Left ventricle myocardium inferior (tissue), 1 donor: ENCODE measurements at regions not wholly inside any gene's neighbourhood (a gene's known extent, or its start where the extent isn't known, plus 50 kb on each side); places are given as distances from the start of the nearest gene placed in this dataset.
A peak's percentile ranks its signal among the peaks of the same experiment; 100 is the strongest.
"Not testable (repeated sequence)": the region's sequence is repeated elsewhere in the genome, so short reads cannot be mapped to it uniquely, and the experiment has no call there.

ENCODE experiments used
- DNase-seq: peaks from one replicate; pipeline ENCODE4 v3.0.0-alpha.2; 2020
- H3K27ac ChIP-seq: fragments of 200-600 bp; replicated peaks from 2 replicates; pipeline ENCODE4 v1.8.0; 2021
- H3K27me3 ChIP-seq: fragments of 200-600 bp; 2 replicates; pipeline ENCODE4 v1.8.0; 2021; ENCODE audit warnings: low read depth
- H3K36me3 ChIP-seq: fragments of 200-600 bp; 2 replicates; pipeline ENCODE4 v1.8.0; 2021
- H3K4me1 ChIP-seq: fragments of 200-600 bp; 2 replicates; pipeline ENCODE4 v1.8.0; 2021
- H3K4me3 ChIP-seq: fragments of 200-600 bp; 2 replicates; pipeline ENCODE4 v1.8.0; 2021; ENCODE audit warnings: mild to moderate bottlenecking, moderate library complexity
- H3K9me3 ChIP-seq: fragments of 200-600 bp; replicated peaks from 2 replicates; pipeline ENCODE4 v1.8.0; 2021
- CTCF ChIP-seq: fragments of 200-600 bp; IDR thresholded peaks from 2 replicates; pipeline ENCODE4 v1.8.0; 2021; ENCODE audit warnings: antibody characterized with exemption, mild to moderate bottlenecking, borderline replicate concordance
- intact Hi-C: fragments of 100-400 bp; cut with micrococcal nuclease; formaldehyde crosslinking; loops from one replicate; pipeline ENCODE4 v1.11.0; 2022
- donor health status: DM: no; HTN: yes; CAD: no; lungs with severe emphysema.

GRCh38 chr3:192968901-192969300 is 51.2 kb upstream of the MB21D2 start:
- DNase-seq, H3K4me3 ChIP-seq, H3K4me1 ChIP-seq, intact Hi-C loops, H3K36me3 ChIP-seq, H3K27me3 ChIP-seq, H3K27ac ChIP-seq: not testable (repeated sequence)
- H3K9me3 ChIP-seq = peaks cover 19% of the 10 kb centered on the region

GRCh38 chr3:192980632-192981031 is 63.0 kb upstream of the MB21D2 start:
- no peak for DNase-seq
- Histone ChIP-seq H3K4me1 (no peaks in the 10 kb centered on the region), H3K4me3 (no peak overlapping the region), H3K27ac (no peak overlapping the region), H3K9me3 (peaks cover 25% of the 10 kb centered on the region), H3K27me3 (no peaks in the 10 kb centered on the region), H3K36me3 (no peaks in the 10 kb centered on the region)
- intact Hi-C loops = no loop called here
- no peak for TF ChIP-seq CTCF

- Histone ChIP-seq H3K9me3 (no peaks in the 10 kb centered on the region), H3K27ac (no peak overlapping the region), H3K4me3 (no peak overlapping the region), H3K36me3 (no peaks in the 10 kb centered on the region), H3K4me1 (no peaks in the 10 kb centered on the region), H3K27me3 (no peaks in the 10 kb centered on the region)
- no peak for DNase-seq
- TF ChIP-seq CTCF = no peak
- intact Hi-C loops = no loop called here
Observed at GRCh38 chr3:192986379-192986778, 68.7 kb upstream of the MB21D2 start.

- TF ChIP-seq CTCF = no peak
- Histone ChIP-seq H3K27me3 (no peaks in the 10 kb centered on the region), H3K4me3 (no peak overlapping the region), H3K27ac (no peak overlapping the region), H3K36me3 (no peaks in the 10 kb centered on the region), H3K4me1 (peaks cover 20% of the 10 kb centered on the region), H3K9me3 (no peaks in the 10 kb centered on the region)
- intact Hi-C loops = no loop called here
- DNase-seq = no peak
Observed at GRCh38 chr3:192991356-192991755, 73.7 kb upstream of the MB21D2 start.

GRCh38 chr3:192992361-192992760 is 74.7 kb upstream of the MB21D2 start:
- intact Hi-C loops = no loop called here
- Histone ChIP-seq H3K4me1 (peaks cover 20% of the 10 kb centered on the region), H3K4me3 (no peak overlapping the region), H3K27me3 (no peaks in the 10 kb centered on the region), H3K9me3 (no peaks in the 10 kb centered on the region), H3K27ac (no peak overlapping the region), H3K36me3 (no peaks in the 10 kb centered on the region)
- no peak for TF ChIP-seq CTCF
- DNase-seq = no peak

- DNase-seq = no peak
- Histone ChIP-seq H3K4me3 (peak overlapping the region; percentile 19), H3K9me3 (no peaks in the 10 kb centered on the region), H3K27me3 (no peaks in the 10 kb centered on the region), H3K4me1 (peaks cover 20% of the 10 kb centered on the region), H3K27ac (peak overlapping the region; percentile 65), H3K36me3 (no peaks in the 10 kb centered on the region)
- TF ChIP-seq CTCF = no peak
- intact Hi-C loops = no loop called here
Observed at GRCh38 chr3:192993411-192993810, 75.8 kb upstream of the MB21D2 start.

- H3K27me3 ChIP-seq, H3K4me3 ChIP-seq, intact Hi-C loops, H3K4me1 ChIP-seq, H3K27ac ChIP-seq, H3K36me3 ChIP-seq, DNase-seq: not testable (repeated sequence)
- H3K9me3 ChIP-seq = peaks cover 26% of the 10 kb centered on the region
Observed at GRCh38 chr3:193001113-193001512, 83.5 kb upstream of the MB21D2 start.

- H3K36me3 ChIP-seq, H3K4me3 ChIP-seq, H3K27me3 ChIP-seq, intact Hi-C loops, H3K4me1 ChIP-seq, DNase-seq, H3K27ac ChIP-seq: not testable (repeated sequence)
- peaks cover 26% of the 10 kb centered on the region for H3K9me3 ChIP-seq
Observed at GRCh38 chr3:193003624-193004023, 86.0 kb upstream of the MB21D2 start.
